Stimulated activated naive CD4-positive, alpha-beta T cell (primary cell): ENCODE measurements at regions not wholly inside any gene's neighbourhood (a gene's known extent, or its start where the extent isn't known, plus 50 kb on each side); places are given as distances from the start of the nearest gene placed in this dataset.

ENCODE experiments used
- DNase-seq, 6 experiments: peaks; one replicate each; lab custom pipeline; 2025; lab: John Stamatoyannopoulos, UW

DNA sequence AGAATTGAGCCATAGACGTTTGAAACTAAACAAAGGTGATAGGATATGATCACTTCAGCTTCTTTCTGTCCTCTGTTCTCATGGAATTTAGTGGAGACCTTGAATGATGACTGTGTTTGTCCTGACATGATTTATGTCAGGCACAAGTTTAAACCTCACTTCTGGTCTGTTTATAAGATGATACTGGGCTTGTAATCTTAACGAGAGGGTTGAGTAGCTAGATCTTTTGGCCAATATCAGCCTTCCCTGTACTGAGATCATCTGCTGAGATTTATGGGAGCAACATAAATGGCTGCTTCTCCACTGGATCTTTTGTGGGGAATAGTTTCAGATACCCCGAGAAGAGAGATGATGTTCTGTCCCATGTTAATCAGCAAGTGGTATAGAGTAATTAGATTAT is 121.8 kb upstream of the OBI1 start:
- no peak for DNase-seq

- DNase-seq, result no peak
These were observed 120.7 kb upstream of the OBI1 start for GRCh38 chr13:78779608-78780007.

GRCh38 chr13:78777976-78778375 is 119.0 kb upstream of the OBI1 start:
- DNase-seq, result no peak

- no peak for DNase-seq
These were observed 118.4 kb upstream of the OBI1 start for GRCh38 chr13:78777396-78777795.

- no peak for DNase-seq
These were observed 114.0 kb upstream of the OBI1 start for GRCh38 chr13:78772933-78773332.

DNA sequence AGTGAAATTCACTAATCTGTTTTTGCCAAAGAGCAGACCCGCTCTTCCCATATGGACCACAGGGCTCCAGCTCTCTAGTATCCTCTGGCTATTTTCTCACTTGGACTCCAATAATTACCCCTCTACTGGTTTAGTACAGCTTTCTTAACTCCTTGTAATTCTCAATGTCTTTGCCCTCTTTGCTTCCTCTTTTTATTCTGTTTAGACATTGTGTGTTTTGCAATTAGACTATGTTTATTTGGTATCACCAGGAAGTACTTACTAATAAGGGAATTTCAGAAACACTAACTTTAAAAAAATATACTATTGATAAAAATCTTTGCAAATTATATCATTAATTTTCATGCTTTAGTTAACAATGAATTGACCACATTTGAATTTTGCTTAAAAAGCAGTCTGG is 111.6 kb upstream of the OBI1 start:
- DNase-seq, result no peak

DNA sequence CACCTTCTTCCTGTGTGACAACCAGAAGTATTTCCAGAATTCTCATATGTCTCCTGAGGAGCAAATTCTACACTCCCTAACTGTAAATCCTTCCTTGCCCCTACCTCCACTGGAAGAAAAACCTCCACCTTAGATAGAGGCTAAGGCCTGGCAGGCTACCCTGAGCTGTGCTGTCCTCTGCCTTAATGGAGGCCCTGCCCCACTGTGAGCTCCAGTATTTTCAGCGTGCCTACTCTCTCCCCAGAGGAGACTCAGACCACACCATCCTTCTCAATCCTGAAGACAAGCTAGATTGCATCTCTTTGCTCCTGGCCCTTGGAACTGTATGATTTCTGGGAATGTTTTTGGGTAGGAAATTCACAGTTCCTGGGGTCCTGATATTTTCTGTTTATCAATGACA is 110.0 kb upstream of the OBI1 start:
- DNase-seq, result no peak

- no peak for DNase-seq
These were observed 105.7 kb upstream of the OBI1 start for GRCh38 chr13:78764665-78765064.

- no peak for DNase-seq
These were observed 103.9 kb upstream of the OBI1 start for GRCh38 chr13:78762825-78763224.

DNA sequence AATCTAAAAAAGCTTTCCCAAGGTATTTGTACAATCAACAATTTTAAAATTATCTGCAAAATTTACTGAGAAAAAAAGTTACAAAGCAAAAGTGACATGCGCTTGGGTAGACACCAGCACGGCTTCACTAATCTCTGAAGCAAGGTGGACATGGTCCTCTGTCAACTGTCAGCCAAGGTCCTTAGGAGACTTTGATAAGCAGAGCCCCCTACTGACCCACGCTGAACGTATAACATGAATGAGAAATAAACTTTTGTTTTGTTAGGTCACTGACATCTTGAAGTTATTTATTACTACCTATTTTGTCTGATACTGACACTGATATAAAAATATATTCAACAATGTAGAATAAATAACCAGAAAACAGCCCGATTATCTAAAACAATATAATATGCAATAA is 100.7 kb upstream of the OBI1 start:
- DNase-seq, result no peak

- no peak for DNase-seq
These were observed 99.6 kb upstream of the OBI1 start for GRCh38 chr13:78758549-78758948.

- DNase-seq, result no peak
These were observed 94.5 kb upstream of the OBI1 start for GRCh38 chr13:78753435-78753834.

DNA sequence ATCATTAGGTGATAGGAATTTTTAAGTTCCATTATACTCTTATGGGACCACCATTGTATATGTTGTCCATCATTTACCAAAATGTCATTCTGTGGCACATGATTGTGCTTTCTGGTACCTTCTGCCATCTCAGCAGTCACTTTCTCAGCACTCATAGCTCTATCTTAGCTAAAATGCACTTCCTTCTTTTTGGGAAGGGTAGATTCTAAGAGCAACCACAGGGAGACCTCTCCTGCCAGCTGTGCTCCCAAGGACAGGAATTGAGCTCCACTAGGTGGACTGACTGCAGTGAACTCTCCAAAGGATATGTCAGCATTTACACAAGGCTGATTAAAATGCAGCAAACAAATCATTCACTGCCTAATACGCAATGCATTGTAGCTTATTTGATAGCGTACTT is 91.8 kb upstream of the OBI1 start:
- no peak for DNase-seq

DNA sequence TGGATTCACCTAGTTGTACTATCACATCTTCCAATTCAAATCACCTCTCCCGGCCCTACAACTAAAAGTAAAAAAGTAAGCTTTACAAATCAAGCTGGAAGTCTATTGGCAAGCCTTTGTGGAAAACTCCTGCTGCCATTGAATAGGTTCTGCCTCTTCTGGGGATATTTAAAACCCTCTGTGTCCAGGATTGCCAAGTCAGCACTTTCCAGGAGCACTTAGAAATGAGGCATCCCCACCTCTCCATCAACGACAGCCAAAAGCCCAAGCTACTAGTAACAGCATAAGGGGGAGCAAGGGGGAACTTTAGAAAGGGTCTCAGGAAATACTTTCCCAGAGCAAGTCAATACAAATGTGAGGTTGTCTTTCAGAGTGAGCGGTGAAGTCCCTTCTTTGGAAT is 85.0 kb upstream of the OBI1 start:
- DNase-seq, result no peak

DNA sequence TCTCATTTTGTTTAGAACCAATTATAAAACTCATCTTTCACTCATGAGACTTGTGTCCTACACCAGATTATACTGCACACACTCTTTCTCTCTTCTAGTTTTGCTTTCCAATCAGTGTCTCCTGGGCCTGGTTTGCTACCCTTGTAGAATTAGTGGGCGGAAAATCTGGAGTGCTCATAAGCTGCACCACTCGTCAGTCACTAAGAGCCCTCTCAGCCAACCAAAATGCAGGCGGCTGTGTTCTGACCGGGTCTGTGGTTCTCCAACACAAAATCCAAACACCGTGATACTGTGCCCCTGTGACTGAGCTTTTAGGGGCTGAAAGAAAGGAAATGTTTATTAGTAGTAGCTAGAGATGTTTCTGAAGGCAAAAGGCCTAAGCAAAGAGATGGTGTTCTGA is 83.7 kb upstream of the OBI1 start:
- DNase-seq, result no peak

DNA sequence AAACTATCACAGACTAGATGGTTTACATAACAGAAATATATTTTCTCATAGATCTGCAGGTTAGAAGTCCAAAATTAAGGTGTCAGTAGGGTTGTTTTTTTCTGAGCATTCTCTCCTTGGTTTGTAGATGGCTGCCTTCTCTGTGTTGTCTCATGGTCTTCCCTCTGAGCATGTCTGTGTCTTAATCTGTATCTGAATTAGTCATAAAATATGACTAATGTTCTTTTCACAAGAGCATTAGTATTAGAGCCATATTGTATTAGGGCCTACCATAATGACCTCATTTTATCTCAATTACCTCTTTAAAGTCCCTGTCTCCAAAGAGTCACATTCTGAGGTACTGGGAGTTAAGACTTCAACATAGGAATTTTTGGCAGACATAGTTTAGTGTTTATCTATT is 77.2 kb upstream of the OBI1 start:
- no peak for DNase-seq

DNA sequence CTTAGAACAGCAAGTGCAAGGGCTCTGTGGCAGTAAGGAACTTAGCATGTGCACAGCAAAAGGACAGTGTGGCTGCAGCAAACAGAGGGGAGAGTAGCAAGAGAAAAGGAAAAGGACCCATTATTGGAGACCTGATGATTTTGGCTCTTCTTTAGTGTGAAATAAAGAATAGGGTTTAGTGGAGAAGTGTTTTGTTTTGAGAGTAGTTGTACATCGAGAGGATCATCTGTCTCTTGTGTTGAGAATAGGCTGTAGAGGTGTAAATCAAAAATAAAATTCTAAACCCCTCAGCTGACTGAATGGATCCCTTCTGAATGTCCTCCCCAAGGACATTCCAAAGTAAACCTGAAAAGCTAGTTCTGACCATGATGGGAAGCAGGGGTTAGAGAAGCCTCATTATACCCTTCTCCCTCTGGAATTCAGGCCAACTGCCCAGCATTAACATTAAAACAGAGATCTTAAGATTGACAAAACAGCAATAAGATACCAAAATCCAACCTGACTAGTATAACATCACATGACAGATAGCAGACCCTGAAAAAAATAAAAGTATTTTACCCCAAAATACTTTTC is 73.6 kb upstream of the OBI1 start:
- DNase-seq, result no peak

DNA sequence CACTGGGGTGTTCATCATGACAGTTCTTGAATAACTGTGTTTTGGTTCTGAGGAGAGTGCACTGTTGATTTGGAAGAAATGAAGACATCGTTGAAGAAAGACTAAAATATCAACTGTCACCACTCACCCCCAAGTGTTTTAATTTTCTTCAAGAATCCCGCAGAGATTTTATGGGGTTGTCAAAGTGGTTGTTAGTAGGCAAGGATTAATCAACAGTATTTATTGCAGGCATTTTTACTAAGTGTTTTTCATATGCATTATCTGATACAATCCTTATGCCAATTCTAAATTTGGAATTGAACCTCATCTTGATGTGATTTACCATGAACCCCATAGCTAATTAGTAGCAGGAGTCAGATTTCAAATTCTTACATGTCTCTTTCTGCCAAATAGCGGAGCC is 63.7 kb upstream of the OBI1 start:
- DNase-seq, result no peak

DNA sequence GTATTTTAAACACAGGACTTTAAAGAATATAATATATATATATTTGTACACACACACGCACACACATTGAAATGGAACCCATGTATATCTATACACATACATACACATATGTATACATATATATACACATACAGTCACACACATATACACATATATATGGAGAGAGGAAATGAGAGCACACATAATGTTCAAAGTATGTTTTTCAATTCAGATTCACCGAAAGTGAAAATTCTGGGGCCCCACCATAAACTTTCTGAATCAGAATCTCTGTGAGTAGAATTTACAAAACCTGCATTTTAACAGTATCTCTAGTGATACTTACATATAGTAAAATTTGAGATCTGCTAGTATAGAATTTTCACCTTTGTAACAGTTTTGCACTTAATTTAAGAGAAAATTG is 60.4 kb upstream of the OBI1 start:
- DNase-seq, result no peak

- DNase-seq, result no peak
These were observed 55.8 kb upstream of the OBI1 start for GRCh38 chr13:78714717-78715116.

DNA sequence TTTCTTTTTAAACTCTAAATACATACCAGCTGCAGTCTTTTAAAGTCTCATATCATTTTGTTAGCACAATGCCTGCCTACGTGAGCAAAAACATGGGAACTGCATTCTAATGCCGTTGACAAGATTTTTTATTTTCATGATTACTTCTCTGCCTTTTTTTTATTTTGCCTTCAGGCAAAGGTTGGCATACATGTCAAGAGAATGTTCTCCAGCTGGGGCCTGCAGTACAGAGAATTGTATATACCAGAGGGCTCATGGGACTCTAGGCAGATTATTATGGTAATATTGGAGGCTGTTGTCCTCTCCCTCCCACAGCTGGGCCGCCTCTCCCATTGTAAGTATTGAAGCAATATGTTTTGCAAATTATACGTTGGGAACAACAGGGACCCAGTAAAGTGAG is 53.9 kb upstream of the OBI1 start:
- no peak for DNase-seq

GRCh38 chr13:78709028-78709427 is 50.1 kb upstream of the OBI1 start:
- DNase-seq, result no peak
